H9 (cell line): ENCODE measurements at regions not wholly inside any gene's neighbourhood (a gene's known extent, or its start where the extent isn't known, plus 50 kb on each side); places are given as distances from the start of the nearest gene placed in this dataset.

Experiments used
- DNase-seq: peaks from one replicate; pipeline ENCODE4 v3.0.0-alpha.2; 2017
- H2AFZ ChIP-seq: one replicate; pipeline ENCODE4 v1.6.1; 2013; ENCODE audit warnings: mild to moderate bottlenecking, low read length, control low read depth, moderate library complexity
- H2AK5ac ChIP-seq: 2 replicates; pipeline ENCODE4 v1.6.1; 2013; ENCODE audit warnings: low read length, control low read depth, mixed read lengths; ENCODE audit not compliant: insufficient read length
- H2BK120ac ChIP-seq: one replicate; pipeline ENCODE4 v1.6.1; 2013; ENCODE audit warnings: low read depth, mild to moderate bottlenecking, low read length, control low read depth, inconsistent platforms; ENCODE audit not compliant: poor library complexity, severe bottlenecking
- H2BK12ac ChIP-seq: 2 replicates; pipeline ENCODE4 v1.6.1; 2013; ENCODE audit warnings: low read length, control low read depth, mixed read lengths, low read depth; ENCODE audit not compliant: insufficient read length
- H2BK15ac ChIP-seq: 2 replicates; pipeline ENCODE4 v1.6.1; 2013; ENCODE audit warnings: low read depth, low read length, control low read depth
- H2BK20ac ChIP-seq: one replicate; pipeline ENCODE4 v1.6.1; 2013; ENCODE audit warnings: low read depth, mild to moderate bottlenecking, low read length, control low read depth, inconsistent platforms; ENCODE audit not compliant: poor library complexity, severe bottlenecking
- H2BK5ac ChIP-seq: 2 replicates; pipeline ENCODE4 v1.6.1; 2013; ENCODE audit warnings: low read length, control low read depth, mixed read lengths; ENCODE audit not compliant: insufficient read length
- H3K14ac ChIP-seq: 2 replicates; pipeline ENCODE4 v1.6.1; 2013; ENCODE audit warnings: low read length, control low read depth; ENCODE audit not compliant: insufficient read depth
- H3K18ac ChIP-seq: 2 replicates; pipeline ENCODE4 v1.6.1; 2013; ENCODE audit warnings: low read depth, mild to moderate bottlenecking, mixed read lengths, low read length, control low read depth; ENCODE audit not compliant: insufficient read length
- H3K23ac ChIP-seq: 2 replicates; pipeline ENCODE4 v1.6.1; 2013; ENCODE audit warnings: low read length, control low read depth, mixed read lengths, low read depth; ENCODE audit not compliant: insufficient read length
- H3K23me2 ChIP-seq: 2 replicates; pipeline ENCODE4 v1.6.1; 2013; ENCODE audit warnings: low read depth, mild to moderate bottlenecking, mixed read lengths, low read length, control low read depth; ENCODE audit not compliant: insufficient read length, poor library complexity, severe bottlenecking
- H3K27ac ChIP-seq: 2 replicates; pipeline ENCODE4 v1.5.1; 2013; ENCODE audit warnings: low read length, control low read depth, mixed read lengths, low read depth; ENCODE audit not compliant: insufficient read length
- H3K27me3 ChIP-seq: 2 replicates; pipeline ENCODE4 v1.6.1; 2013; ENCODE audit warnings: low read length, control low read depth, inconsistent platforms; ENCODE audit not compliant: insufficient read depth
- H3K4ac ChIP-seq: 2 replicates; pipeline ENCODE4 v1.6.1; 2013; ENCODE audit warnings: low read depth, mild to moderate bottlenecking, control low read depth, inconsistent platforms, low read length, moderate library complexity
- H3K4me1 ChIP-seq: 2 replicates; pipeline ENCODE4 v1.6.1; 2013; ENCODE audit warnings: low read length, control low read depth, inconsistent platforms; ENCODE audit not compliant: insufficient read depth
- H3K4me2 ChIP-seq: 2 replicates; pipeline ENCODE4 v1.6.1; 2013; ENCODE audit warnings: low read length, control low read depth, mixed read lengths; ENCODE audit not compliant: insufficient read length, insufficient read depth
- H3K56ac ChIP-seq: 2 replicates; pipeline ENCODE4 v1.6.1; 2013; ENCODE audit warnings: low read depth, mild to moderate bottlenecking, mixed read lengths, low read length, control low read depth; ENCODE audit not compliant: insufficient read length
- H3K79me1 ChIP-seq: 2 replicates; pipeline ENCODE4 v1.6.1; 2013; ENCODE audit warnings: low read depth, mild to moderate bottlenecking, moderate library complexity, low read length, control low read depth, inconsistent platforms; ENCODE audit not compliant: insufficient read depth, poor library complexity, severe bottlenecking
- H3K79me2 ChIP-seq: 2 replicates; pipeline ENCODE4 v1.6.1; 2013; ENCODE audit warnings: low read length, control low read depth, inconsistent platforms; ENCODE audit not compliant: insufficient read depth
- H3K9ac ChIP-seq: 2 replicates; pipeline ENCODE4 v1.6.1; 2013; ENCODE audit warnings: low read length, control low read depth, mixed read lengths; ENCODE audit not compliant: insufficient read length; ENCODE audit errors: extremely low read depth
- H3K9me3 ChIP-seq: one replicate; pipeline ENCODE4 v1.6.1; 2013; ENCODE audit warnings: low read depth, low read length, inconsistent platforms; ENCODE audit not compliant: control insufficient read depth
- H3T11ph ChIP-seq: one replicate; pipeline ENCODE4 v1.6.1; 2013; ENCODE audit warnings: mild to moderate bottlenecking, low read length, control low read depth, inconsistent platforms
- H4K20me1 ChIP-seq: one replicate; pipeline ENCODE4 v1.6.1; 2013; ENCODE audit not compliant: control insufficient read depth, insufficient read length, insufficient read depth
- H4K5ac ChIP-seq: 2 replicates; pipeline ENCODE4 v1.6.1; 2013; ENCODE audit warnings: low read depth, mild to moderate bottlenecking, mixed read lengths, low read length, control low read depth; ENCODE audit not compliant: insufficient read length
- H4K8ac ChIP-seq: replicated peaks from 2 replicates; pipeline ENCODE4 v1.6.1; 2013; ENCODE audit warnings: low read length, control low read depth, mixed read lengths, low read depth; ENCODE audit not compliant: insufficient read length
- H4K91ac ChIP-seq: 2 replicates; pipeline ENCODE4 v1.6.1; 2013; ENCODE audit warnings: low read depth, mild to moderate bottlenecking, moderate library complexity, mixed read lengths, low read length, control low read depth; ENCODE audit not compliant: insufficient read length
- H3K27ac Mint-ChIP-seq, 3 experiments: 2 replicates in 2 of 3; 3 replicates in 1 of 3; pipeline ENCODE4 v1.8.0; 2020 to 2021; ENCODE audit warnings: mixed read lengths in 3 of 3, mild to moderate bottlenecking in 1 of 3, moderate library complexity in 1 of 3
- H3K27me3 Mint-ChIP-seq: 2 replicates; pipeline ENCODE4 v1.8.0; 2021; ENCODE audit warnings: low read depth, mild to moderate bottlenecking, moderate library complexity, mixed read lengths
- H3K36me3 Mint-ChIP-seq, 3 experiments: 2 replicates in 2 of 3; 3 replicates in 1 of 3; pipeline ENCODE4 v1.8.0; 2020 to 2021; ENCODE audit warnings: low read depth in 3 of 3, mixed read lengths in 3 of 3; ENCODE audit not compliant: insufficient read depth in 1 of 3
- H3K4me1 Mint-ChIP-seq, 2 experiments: 2 replicates each; pipeline ENCODE4 v1.8.0; 2020; ENCODE audit warnings: mixed read lengths in 2 of 2
- H3K4me3 Mint-ChIP-seq, 2 experiments: 2 replicates in 1 of 2; 3 replicates in 1 of 2; pipeline ENCODE4 v1.8.0; 2020 to 2021; ENCODE audit warnings: mild to moderate bottlenecking in 2 of 2, mixed read lengths in 2 of 2, moderate library complexity in 1 of 2
- H3K9me3 Mint-ChIP-seq, 2 experiments: 2 replicates in 1 of 2; 3 replicates in 1 of 2; pipeline ENCODE4 v1.8.0; 2020; ENCODE audit warnings: mild to moderate bottlenecking in 2 of 2, mixed read lengths in 2 of 2, moderate library complexity in 1 of 2
- WGBS: extraction: QIAGEN DNeasy Blood & Tissue Kit; methylation state at CpG from one replicate; pipeline ENCODE4 v1.1.7; 2013; ENCODE audit warnings: missing lambda C conversion rate, low lambda C conversion rate, mixed read lengths; ENCODE audit not compliant: insufficient read length; ENCODE audit errors: extremely low coverage; 5-methylcytosine and 5-hydroxymethylcytosine counted together
- TF ChIP-seq, protein P1 (sequence below): fragments of 200-600 bp; sonication (generic); conservative IDR thresholded peaks from 3 replicates; pipeline ENCODE4 v1.8.0; 2021; ENCODE audit warnings: antibody characterized with exemption, mild to moderate bottlenecking

GRCh38 chrX:125205133-125205917, 114.3 kb upstream of the TEX13C start:
- H4K5ac ChIP-seq = no peak overlapping the region
- peaks cover 12% of the 10 kb centered on the region; the same call in 1 of the 2 replicates for H3K27me3 ChIP-seq
- H3T11ph ChIP-seq = no peak overlapping the region
- no peak overlapping the region for H4K91ac ChIP-seq
- H3K18ac ChIP-seq = no peak overlapping the region
- no peak overlapping the region for H2AK5ac ChIP-seq
- peak overlapping the region; percentile 29 for H3K27ac ChIP-seq
- H3K4ac ChIP-seq = no peak overlapping the region
- H3K23ac ChIP-seq = no peak overlapping the region
- no peak overlapping the region for H2BK15ac ChIP-seq
- H3K9ac ChIP-seq = peak overlapping the region; percentile 70
- no peaks in the 10 kb centered on the region for H4K20me1 ChIP-seq
- Mint-ChIP-seq H3K9me3 (peaks cover 0 to 21% of the 10 kb centered on the region in 2 experiments; a peak in 4 of 5 replicates), H3K4me1 (peaks cover 45 to 50% of the 10 kb centered on the region in 2 experiments), H3K27ac (peak overlapping the region; percentile 33 to 99 (median 93)), H3K36me3 (no peaks in the 10 kb centered on the region; a peak in 1 of 7 replicates), H3K4me3 (peak overlapping the region; percentile 80 to 88), H3K27me3 (peaks cover 36% of the 10 kb centered on the region)
- no peak overlapping the region for H2AFZ ChIP-seq
- H4K8ac ChIP-seq = no peak overlapping the region
- H2BK120ac ChIP-seq = no peak overlapping the region
- H3K4me1 ChIP-seq = no peaks in the 10 kb centered on the region; the same call in 1 of the 2 replicates
- peak overlapping the region; percentile 81 for H3K4me2 ChIP-seq
- H3K14ac ChIP-seq = no peak overlapping the region
- H3K9me3 ChIP-seq = no peaks in the 10 kb centered on the region
- H3K79me2 ChIP-seq = no peaks in the 10 kb centered on the region
- H2BK12ac ChIP-seq = no peak overlapping the region
- TF ChIP-seq, protein P1, sequence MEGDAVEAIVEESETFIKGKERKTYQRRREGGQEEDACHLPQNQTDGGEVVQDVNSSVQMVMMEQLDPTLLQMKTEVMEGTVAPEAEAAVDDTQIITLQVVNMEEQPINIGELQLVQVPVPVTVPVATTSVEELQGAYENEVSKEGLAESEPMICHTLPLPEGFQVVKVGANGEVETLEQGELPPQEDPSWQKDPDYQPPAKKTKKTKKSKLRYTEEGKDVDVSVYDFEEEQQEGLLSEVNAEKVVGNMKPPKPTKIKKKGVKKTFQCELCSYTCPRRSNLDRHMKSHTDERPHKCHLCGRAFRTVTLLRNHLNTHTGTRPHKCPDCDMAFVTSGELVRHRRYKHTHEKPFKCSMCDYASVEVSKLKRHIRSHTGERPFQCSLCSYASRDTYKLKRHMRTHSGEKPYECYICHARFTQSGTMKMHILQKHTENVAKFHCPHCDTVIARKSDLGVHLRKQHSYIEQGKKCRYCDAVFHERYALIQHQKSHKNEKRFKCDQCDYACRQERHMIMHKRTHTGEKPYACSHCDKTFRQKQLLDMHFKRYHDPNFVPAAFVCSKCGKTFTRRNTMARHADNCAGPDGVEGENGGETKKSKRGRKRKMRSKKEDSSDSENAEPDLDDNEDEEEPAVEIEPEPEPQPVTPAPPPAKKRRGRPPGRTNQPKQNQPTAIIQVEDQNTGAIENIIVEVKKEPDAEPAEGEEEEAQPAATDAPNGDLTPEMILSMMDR = peak; percentile 59; the same call in 2 of the 3 replicates
- DNase-seq = peak; percentile 75
- H3K23me2 ChIP-seq = peaks cover 23% of the 10 kb centered on the region
- H2BK20ac ChIP-seq = no peak overlapping the region
- no CpG with 5 or more reads among the region's 48 CpGs for WGBS
- H2BK5ac ChIP-seq = no peak overlapping the region
- H3K56ac ChIP-seq = no peak overlapping the region
- H3K79me1 ChIP-seq = no peaks in the 10 kb centered on the region
